SJCRH30 (cell line): ENCODE measurements at regions not wholly inside any gene's neighbourhood (a gene's known extent, or its start where the extent isn't known, plus 50 kb on each side); places are given as distances from the start of the nearest gene placed in this dataset.
A peak's percentile ranks its signal among the peaks of the same experiment; 100 is the strongest.

ENCODE experiments used
- DNase-seq, 2 experiments: peaks; one replicate each; pipeline ENCODE4 v3.0.0-alpha.2; 2015 to 2020
- H3K27ac ChIP-seq: fragments of 250-450 bp; sonication (Bioruptor Pico); 2 replicates; pipeline ENCODE4 v1.5.1; 2020; ENCODE audit warnings: mild to moderate bottlenecking, moderate library complexity
- H3K27me3 ChIP-seq: fragments of 250-450 bp; sonication (Bioruptor Pico); 2 replicates; pipeline ENCODE4 v1.5.1; 2020; ENCODE audit warnings: mild to moderate bottlenecking, moderate library complexity
- H3K36me3 ChIP-seq: fragments of 250-450 bp; sonication (Bioruptor Pico); 2 replicates; pipeline ENCODE4 v1.5.1; 2020; ENCODE audit warnings: mild to moderate bottlenecking, moderate library complexity
- H3K4me1 ChIP-seq: fragments of 250-450 bp; sonication (Bioruptor Pico); 2 replicates; pipeline ENCODE4 v1.5.1; 2020; ENCODE audit warnings: mild to moderate bottlenecking, moderate library complexity
- H3K4me3 ChIP-seq: fragments of 250-450 bp; sonication (Bioruptor Pico); 2 replicates; pipeline ENCODE4 v1.5.1; 2020; ENCODE audit warnings: mild to moderate bottlenecking, moderate library complexity
- H3K9me3 ChIP-seq: fragments of 250-450 bp; sonication (Bioruptor Pico); replicated peaks from 2 replicates; pipeline ENCODE4 v1.5.1; 2020; ENCODE audit warnings: mild to moderate bottlenecking, moderate library complexity

DNA sequence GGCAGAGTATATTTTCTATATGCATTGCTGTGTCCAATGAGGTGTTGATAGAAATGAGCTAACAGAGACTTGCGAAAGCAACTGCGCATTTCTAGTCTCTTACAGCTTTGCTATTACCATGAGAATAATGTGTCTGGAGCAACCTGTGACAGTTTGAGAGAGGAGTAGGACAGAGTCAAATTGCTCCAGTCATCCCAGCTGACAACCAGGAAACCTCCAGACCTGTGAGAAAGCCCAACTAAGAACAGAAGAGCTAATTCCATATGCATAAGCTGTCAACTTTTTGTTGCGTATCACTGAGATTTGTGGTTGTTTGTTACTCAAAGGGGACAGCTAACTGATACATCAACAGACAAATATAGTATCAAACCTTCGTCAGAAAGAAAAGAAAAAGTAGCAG lies 354.1 kb upstream of the LRRC7 start:
- Histone ChIP-seq H3K27ac (no peak overlapping the region), H3K4me1 (no peaks in the 10 kb centered on the region), H3K27me3 (no peaks in the 10 kb centered on the region), H3K9me3 (no peaks in the 10 kb centered on the region), H3K4me3 (no peak overlapping the region), H3K36me3 (no peaks in the 10 kb centered on the region)
- DNase-seq, result no peak

DNA sequence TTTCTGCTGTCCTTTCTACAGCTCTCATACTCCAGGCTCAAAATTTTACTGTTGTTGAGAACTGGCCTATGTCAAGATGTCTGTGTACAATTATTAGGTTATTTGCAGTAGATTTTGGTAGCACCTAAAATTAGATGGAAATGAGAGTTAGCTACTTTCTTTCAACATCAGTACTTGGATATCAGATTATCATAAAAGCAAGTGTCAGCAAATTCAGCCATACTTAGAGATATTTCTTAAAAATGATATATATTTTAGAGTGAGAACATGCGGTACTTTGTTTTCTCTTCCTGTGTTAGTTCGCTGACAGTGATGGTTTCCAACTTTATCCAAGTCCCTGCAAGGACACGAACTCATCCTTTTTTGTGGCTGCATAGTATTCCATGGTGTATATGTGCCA lies 351.8 kb upstream of the LRRC7 start:
- Histone ChIP-seq H3K27me3 (no peaks in the 10 kb centered on the region), H3K27ac (no peak overlapping the region), H3K4me3 (no peak overlapping the region), H3K4me1 (no peaks in the 10 kb centered on the region), H3K36me3 (no peaks in the 10 kb centered on the region), H3K9me3 (no peaks in the 10 kb centered on the region)
- no peak for DNase-seq

DNA sequence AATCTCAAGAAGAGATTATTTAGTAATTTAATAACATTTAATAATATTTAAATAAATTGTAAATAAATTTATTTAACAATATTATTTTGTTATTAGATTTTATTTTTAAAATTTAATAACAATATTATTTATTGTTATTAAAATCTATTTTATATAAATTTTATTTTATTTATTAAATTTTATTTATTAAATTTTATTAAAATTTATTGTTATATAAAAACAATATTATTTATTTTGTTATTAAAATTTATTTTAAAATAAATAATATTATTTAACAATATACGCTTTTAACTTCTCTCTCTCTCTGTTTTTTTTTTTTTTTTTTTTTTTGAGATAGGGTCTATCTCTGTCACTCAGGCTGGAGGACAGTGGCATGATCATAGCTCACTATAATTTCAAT lies 347.1 kb upstream of the LRRC7 start:
- Histone ChIP-seq H3K9me3 (no peaks in the 10 kb centered on the region), H3K27me3 (no peaks in the 10 kb centered on the region), H3K4me3 (no peak overlapping the region), H3K4me1 (no peaks in the 10 kb centered on the region), H3K36me3 (no peaks in the 10 kb centered on the region), H3K27ac (no peak overlapping the region)
- no peak for DNase-seq

DNA sequence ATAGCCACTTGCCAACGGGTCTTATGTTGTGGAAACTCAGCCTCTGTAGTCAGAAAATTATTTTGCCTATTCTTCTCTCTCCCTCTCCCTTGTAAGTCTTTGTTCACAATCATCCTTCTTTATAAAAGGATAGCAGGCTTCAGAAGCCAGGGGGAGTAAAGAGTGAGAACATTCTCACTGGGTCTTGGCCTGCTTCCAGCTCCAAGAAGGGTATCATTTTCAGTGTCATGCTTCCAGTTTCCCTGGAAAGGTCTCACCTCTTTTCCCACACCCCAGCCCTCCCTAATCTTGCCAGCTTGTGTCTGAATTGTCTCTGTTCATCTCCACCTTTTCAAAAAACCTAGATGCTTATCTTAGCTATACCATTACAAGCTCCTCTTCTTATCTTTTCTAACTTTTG lies 346.2 kb upstream of the LRRC7 start:
- Histone ChIP-seq H3K36me3 (no peaks in the 10 kb centered on the region), H3K27ac (no peak overlapping the region), H3K27me3 (no peaks in the 10 kb centered on the region), H3K4me3 (no peak overlapping the region), H3K9me3 (no peaks in the 10 kb centered on the region), H3K4me1 (no peaks in the 10 kb centered on the region)
- DNase-seq, result peak; percentile 3 to 27

DNA sequence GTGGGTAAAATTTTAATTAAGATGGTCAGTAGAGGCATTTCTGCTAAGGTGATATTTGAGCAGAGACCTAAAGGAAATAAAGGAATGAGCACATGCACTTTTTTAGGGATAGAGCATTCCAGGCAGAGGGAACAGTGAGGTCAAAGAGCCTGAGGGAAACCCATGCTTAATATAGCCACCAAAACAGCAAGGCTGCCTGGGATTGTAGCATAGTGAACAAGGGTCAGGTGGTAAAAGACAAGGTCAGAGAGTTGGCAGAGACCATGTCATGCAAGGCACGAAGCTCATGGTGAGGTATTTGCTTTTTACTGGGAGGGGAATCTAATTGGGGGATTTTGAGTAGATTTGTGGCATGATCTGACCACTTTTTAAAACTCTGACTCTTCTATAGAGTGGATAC lies 344.6 kb upstream of the LRRC7 start:
- no peak for DNase-seq
- Histone ChIP-seq H3K36me3 (no peaks in the 10 kb centered on the region), H3K27ac (no peak overlapping the region), H3K4me1 (no peaks in the 10 kb centered on the region), H3K27me3 (no peaks in the 10 kb centered on the region), H3K9me3 (no peaks in the 10 kb centered on the region), H3K4me3 (no peak overlapping the region)

DNA sequence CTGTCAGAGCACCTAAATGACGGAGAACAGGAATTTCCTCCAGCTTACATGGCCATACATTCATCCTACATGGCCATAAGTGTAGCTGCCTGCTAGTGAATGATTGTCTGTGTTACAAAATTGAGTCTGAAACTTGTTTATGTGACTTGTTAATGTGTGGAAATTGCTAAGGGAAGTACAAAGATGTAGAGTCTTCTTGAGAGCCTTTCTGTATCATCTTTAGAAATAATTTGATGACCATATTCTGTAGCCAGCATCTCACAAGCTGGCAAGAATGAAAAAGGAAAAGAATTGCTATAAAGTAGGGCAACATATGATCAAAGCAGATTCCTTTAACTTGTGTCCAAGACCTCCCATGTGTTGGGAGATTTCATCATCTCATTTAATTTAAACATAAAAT lies 339.2 kb upstream of the LRRC7 start:
- Histone ChIP-seq H3K27ac (no peak overlapping the region), H3K36me3 (no peaks in the 10 kb centered on the region), H3K4me1 (no peaks in the 10 kb centered on the region), H3K9me3 (no peaks in the 10 kb centered on the region), H3K27me3 (no peaks in the 10 kb centered on the region), H3K4me3 (no peak overlapping the region)
- no peak for DNase-seq

DNA sequence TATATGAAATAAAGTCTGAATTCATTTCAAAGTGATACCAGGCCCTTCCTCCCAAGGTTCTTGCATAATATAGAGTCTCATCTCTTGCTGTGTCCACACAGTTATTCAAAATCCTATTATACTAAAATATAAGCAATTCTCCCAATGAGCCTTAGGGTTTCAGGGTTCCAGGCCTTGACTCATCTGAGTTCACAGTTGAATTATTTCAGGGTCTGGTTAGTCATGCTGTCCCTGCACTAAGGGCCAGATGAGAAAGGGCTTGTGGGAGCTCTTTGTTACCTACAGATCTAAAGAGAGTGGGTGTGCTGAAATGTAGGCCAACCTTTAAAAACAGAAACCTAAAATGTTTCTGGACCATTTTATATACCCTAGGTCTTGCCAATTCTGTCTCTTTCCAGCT lies 337.5 kb upstream of the LRRC7 start:
- no peaks in the 10 kb centered on the region for H3K27me3 ChIP-seq
- no peaks in the 10 kb centered on the region for H3K36me3 ChIP-seq
- no peak for DNase-seq
- no peaks in the 10 kb centered on the region for H3K9me3 ChIP-seq
- no peak overlapping the region for H3K4me3 ChIP-seq
- H3K27ac ChIP-seq, result no peak overlapping the region
- H3K4me1 ChIP-seq, result no peaks in the 10 kb centered on the region

DNA sequence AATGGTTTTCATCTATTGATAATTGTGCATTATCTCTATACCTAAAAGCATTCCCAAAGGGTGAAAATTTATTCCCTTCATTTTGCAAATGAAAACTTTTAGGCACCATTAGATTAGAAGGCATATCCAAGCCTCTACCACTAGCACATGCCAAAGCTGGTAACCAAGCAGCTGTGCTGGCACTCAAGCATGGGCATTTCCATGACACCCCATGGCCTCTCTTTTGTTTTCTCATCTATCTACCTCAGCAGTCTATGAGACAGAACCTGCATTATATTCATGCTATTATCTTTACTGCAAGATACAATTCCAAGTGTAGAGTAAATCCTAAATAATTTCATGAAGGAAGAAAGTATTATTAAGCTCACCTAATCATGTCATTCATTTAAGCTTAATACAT lies 334.3 kb upstream of the LRRC7 start:
- no peaks in the 10 kb centered on the region for H3K36me3 ChIP-seq
- H3K4me1 ChIP-seq, result no peaks in the 10 kb centered on the region
- H3K4me3 ChIP-seq, result no peak overlapping the region
- H3K27ac ChIP-seq, result no peak overlapping the region
- no peaks in the 10 kb centered on the region for H3K9me3 ChIP-seq
- H3K27me3 ChIP-seq, result no peaks in the 10 kb centered on the region
- DNase-seq, result no peak

DNA sequence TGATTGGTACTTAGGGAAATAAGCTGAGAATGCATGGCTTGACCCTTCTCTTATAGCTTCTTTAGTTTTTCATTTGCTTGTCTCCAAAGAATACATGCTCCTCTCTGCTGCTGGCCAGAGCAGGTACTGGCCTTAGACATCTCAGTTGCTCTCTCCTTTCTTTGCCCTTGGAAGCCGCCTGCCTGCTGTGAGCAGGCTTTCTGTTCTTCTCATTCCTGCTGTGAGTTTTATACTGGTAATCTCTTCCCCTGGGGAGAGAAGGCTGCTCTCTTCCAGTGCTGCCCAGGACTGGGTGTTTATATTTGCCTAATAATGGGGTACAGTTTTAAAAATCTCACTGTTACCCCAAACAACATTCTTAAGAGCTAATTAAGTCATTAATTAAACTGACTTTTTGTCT lies 323.5 kb upstream of the LRRC7 start:
- H3K4me1 ChIP-seq, result no peaks in the 10 kb centered on the region
- no peak for DNase-seq
- H3K27ac ChIP-seq, result no peak overlapping the region
- no peaks in the 10 kb centered on the region for H3K36me3 ChIP-seq
- no peak overlapping the region for H3K4me3 ChIP-seq
- no peaks in the 10 kb centered on the region for H3K27me3 ChIP-seq
- no peaks in the 10 kb centered on the region for H3K9me3 ChIP-seq

DNA sequence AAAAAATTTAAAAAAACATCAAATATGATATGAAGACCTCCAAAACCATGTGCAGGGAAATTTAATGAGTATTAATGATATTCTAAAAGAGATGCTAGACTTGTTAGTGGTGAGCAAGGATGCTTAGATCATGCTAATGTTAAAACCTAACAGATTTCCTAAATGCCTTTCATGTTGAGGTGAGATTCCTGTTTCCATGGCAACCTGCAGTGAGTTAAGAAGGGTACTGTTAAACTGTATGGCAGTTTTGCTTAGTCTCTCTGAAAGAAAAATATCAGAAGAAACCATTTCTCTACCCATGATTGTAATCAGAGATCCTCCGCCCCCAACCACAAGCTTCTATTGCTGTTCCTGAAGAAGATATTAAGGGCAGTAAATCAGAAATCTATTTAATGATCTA lies 321.6 kb upstream of the LRRC7 start:
- no peaks in the 10 kb centered on the region for H3K27me3 ChIP-seq
- no peaks in the 10 kb centered on the region for H3K36me3 ChIP-seq
- H3K9me3 ChIP-seq, result no peaks in the 10 kb centered on the region
- H3K4me1 ChIP-seq, result no peaks in the 10 kb centered on the region
- H3K27ac ChIP-seq, result no peak overlapping the region
- no peak overlapping the region for H3K4me3 ChIP-seq
- no peak for DNase-seq

DNA sequence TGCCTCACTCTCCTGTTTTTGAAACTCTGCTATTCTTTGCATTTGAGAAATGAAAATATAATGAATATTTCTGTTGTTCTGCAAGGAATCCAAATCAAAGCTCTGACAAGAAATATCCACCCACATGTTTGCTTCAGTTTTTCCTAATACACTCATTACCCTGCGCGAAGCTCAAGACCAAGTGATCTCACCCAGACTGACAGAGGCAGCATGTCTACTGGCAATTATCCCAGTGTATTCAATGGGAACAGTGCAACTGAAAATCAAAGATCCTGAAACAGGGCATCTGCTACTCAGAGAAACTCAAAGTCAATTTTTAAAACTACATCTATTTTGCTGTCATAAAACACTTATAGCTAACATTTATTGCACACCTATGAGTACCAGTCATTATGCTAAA lies 321.0 kb upstream of the LRRC7 start:
- H3K4me3 ChIP-seq, result no peak overlapping the region
- no peaks in the 10 kb centered on the region for H3K4me1 ChIP-seq
- H3K36me3 ChIP-seq, result no peaks in the 10 kb centered on the region
- no peaks in the 10 kb centered on the region for H3K9me3 ChIP-seq
- no peak for DNase-seq
- no peaks in the 10 kb centered on the region for H3K27me3 ChIP-seq
- H3K27ac ChIP-seq, result no peak overlapping the region

DNA sequence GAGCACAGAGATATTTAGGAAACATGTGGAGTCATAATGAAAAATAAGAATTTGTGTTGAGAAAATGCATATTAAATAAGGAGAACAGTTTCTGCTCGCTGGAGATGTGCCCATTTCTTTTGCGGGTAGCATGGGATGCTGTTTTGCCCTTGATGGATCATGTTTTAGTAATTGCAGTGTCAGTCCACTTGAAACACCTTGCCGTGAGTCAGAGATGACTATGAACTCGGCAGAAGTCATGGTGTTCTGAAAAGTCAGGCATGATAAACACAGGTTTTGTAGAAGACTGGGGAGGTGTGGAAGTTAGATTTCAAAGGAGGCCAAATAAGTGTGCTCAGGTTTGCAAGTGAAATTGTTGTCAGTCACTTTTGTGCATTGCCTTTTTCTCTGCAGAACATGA lies 315.0 kb upstream of the LRRC7 start:
- H3K27me3 ChIP-seq, result no peaks in the 10 kb centered on the region
- H3K4me1 ChIP-seq, result no peaks in the 10 kb centered on the region
- H3K4me3 ChIP-seq, result no peak overlapping the region
- H3K36me3 ChIP-seq, result no peaks in the 10 kb centered on the region
- H3K9me3 ChIP-seq, result no peaks in the 10 kb centered on the region
- H3K27ac ChIP-seq, result no peak overlapping the region
- DNase-seq, result no peak

DNA sequence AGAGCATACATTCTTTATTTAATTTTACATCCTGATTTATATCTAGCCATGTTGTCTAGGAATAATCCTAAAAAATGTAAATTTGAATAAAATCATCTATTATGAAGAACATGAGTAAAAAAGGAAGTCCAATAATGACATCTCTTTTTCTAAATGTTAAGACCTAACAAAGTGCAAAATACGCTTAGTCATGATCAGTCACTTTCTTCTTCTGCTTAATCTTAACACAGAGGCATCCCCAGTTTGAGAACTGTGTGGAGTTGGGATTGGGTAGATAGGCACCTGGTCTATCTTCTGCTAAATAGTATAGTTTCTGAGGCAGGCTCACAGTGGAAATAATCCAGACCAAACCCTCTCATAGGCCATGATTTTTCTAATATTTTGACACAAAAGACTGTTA lies 311.7 kb upstream of the LRRC7 start:
- no peaks in the 10 kb centered on the region for H3K9me3 ChIP-seq
- no peak for DNase-seq
- H3K4me3 ChIP-seq, result no peak overlapping the region
- no peak overlapping the region for H3K27ac ChIP-seq
- no peaks in the 10 kb centered on the region for H3K36me3 ChIP-seq
- H3K4me1 ChIP-seq, result no peaks in the 10 kb centered on the region
- no peaks in the 10 kb centered on the region for H3K27me3 ChIP-seq

DNA sequence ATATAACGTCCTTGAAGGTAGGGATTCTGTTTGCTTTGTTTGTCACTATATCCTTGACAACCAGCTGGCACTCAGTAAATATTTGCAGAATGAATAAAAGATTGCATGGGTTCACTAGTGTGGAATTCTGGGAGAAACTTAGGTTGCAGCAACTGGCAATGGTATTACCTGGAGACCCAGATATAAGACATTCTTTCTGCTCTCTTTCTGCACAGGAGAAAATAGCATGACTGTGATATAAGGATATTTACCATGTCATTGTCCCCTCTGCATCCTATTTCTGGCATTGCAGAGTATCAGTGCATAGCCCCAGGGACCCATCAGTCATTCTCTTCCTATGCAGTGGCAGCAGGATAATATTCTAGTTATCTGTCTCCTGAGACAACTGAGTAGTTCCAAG lies 308.9 kb upstream of the LRRC7 start:
- H3K4me1 ChIP-seq, result no peaks in the 10 kb centered on the region
- no peaks in the 10 kb centered on the region for H3K27me3 ChIP-seq
- no peak overlapping the region for H3K4me3 ChIP-seq
- DNase-seq, result no peak
- H3K27ac ChIP-seq, result no peak overlapping the region
- no peaks in the 10 kb centered on the region for H3K9me3 ChIP-seq
- H3K36me3 ChIP-seq, result no peaks in the 10 kb centered on the region

DNA sequence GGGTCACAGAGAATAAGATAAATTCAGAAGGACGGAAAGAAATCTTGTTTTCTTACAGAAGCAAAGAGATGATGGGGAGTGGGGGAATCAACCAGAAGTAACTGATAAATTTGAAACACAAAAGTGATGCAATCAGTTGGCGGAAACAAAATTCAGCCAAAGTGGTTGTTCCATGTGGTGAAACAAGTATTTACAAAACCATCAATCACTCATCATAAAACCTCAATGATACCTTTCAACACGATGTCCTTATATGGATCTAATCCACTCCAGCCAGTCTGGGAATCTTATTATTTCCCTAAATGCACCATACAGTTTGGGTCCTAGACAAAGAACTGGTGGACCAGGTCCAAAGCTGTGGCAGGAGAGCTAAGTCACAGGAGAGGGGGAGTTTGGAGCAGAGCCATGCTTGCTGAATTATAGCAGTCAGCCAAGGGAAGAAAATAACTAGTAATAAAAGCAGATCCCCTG lies 303.8 kb upstream of the LRRC7 start:
- Histone ChIP-seq H3K9me3 (no peaks in the 10 kb centered on the region), H3K4me3 (no peak overlapping the region), H3K27ac (no peak overlapping the region), H3K4me1 (no peaks in the 10 kb centered on the region), H3K27me3 (no peaks in the 10 kb centered on the region), H3K36me3 (no peaks in the 10 kb centered on the region)
- no peak for DNase-seq

DNA sequence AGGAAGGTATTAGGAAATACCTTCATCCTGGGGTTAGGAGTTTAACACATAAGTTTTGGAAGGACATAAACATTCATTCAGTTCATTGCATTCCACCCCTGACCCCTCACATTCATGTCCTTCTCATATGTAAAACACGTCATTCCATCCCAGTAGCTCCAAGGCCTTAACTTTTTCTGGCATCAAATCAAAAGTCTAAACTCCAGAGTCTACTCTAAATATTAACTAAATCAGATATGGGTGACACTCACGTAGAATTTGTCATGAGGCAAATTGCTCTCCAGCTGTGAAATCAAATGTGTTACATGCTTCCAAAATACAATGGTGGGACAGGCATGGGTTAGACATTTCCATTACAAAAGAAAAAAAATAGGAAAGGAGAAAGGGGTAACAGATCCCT lies 298.2 kb upstream of the LRRC7 start:
- no peak overlapping the region for H3K27ac ChIP-seq
- H3K4me1 ChIP-seq, result no peaks in the 10 kb centered on the region
- no peaks in the 10 kb centered on the region for H3K27me3 ChIP-seq
- H3K4me3 ChIP-seq, result no peak overlapping the region
- no peak for DNase-seq
- no peaks in the 10 kb centered on the region for H3K9me3 ChIP-seq
- no peaks in the 10 kb centered on the region for H3K36me3 ChIP-seq

DNA sequence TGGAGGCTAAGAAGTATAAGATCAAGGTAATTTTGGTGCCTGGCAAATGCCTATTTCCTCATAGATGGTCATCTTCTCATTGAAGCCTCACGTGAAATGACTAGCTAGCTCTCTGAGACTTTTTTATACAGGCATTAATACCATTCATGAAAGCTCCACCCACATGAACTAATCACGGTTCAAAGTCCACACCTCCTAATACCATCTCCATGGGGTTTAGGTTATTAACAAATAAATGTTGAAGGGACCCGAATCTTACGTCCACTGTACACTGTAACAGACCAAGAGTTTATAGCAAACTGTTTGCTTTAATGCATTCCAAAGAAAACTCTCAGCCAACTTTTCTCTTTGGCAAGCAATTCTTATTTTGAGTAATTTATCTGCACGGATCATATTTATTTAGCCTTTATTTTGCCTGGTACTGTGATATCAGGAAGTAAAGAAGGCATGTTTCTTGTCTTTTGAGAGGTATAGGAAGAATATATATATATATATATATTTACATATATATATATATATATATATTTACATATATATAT lies 296.1 kb upstream of the LRRC7 start:
- no peak for DNase-seq
- H3K36me3 ChIP-seq, result no peaks in the 10 kb centered on the region
- H3K9me3 ChIP-seq, result no peaks in the 10 kb centered on the region
- no peak overlapping the region for H3K27ac ChIP-seq
- H3K27me3 ChIP-seq, result no peaks in the 10 kb centered on the region; the same call in 1 of the 2 replicates
- no peaks in the 10 kb centered on the region for H3K4me1 ChIP-seq
- no peak overlapping the region for H3K4me3 ChIP-seq
